ENCODE measurements at regions not wholly inside any gene's neighbourhood (a gene's known extent, or its start where the extent isn't known, plus 50 kb on each side); places are given as distances from the start of the nearest gene placed in this dataset.

GRCh38 chr3:96410006-96410730 is 404.2 kb upstream of the EPHA6 start:
- TF ChIP-seq CTCF (IDR thresholded peaks at IDR 0.05) (no peak), EZH2 (IDR thresholded peaks at IDR 0.05; ENCODE audit: borderline replicate concordance, insufficient read depth, low read depth, low read length, poor library complexity, severe bottlenecking) (no peak)

All from B cell (primary cell).